ENCODE measurements at regions not wholly inside any gene's neighbourhood (a gene's known extent, or its start where the extent isn't known, plus 50 kb on each side); places are given as distances from the start of the nearest gene placed in this dataset.

DNA sequence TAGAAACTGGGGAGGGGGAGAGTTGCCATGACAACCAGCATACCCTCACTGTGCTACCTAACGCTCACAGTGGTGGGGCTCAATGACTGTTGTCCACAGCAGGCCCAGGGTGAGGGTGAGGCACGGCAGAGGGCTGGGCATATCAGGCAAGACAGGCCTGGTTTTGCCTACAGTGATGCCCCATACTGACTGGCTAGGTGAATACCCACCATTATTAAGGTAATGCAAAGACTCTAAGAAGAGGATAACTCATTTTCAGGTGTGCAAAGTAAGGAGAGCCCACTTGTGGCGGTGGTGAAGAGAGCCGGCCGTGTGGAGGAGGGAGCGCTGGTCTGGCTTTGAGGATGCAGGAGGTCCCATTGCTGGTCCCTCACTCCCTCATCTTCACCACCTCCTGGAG is 422.3 kb downstream of the FUT8 start (continued):
- TF ChIP-seq YY1 (IDR thresholded peaks at IDR 0.05; ENCODE audit: low read depth): no peak
- TF ChIP-seq TCF12 (IDR thresholded peaks at IDR 0.05): no peak
- no peak for TF ChIP-seq JUND (IDR thresholded peaks at IDR 0.05)
- TF ChIP-seq, protein P1, sequence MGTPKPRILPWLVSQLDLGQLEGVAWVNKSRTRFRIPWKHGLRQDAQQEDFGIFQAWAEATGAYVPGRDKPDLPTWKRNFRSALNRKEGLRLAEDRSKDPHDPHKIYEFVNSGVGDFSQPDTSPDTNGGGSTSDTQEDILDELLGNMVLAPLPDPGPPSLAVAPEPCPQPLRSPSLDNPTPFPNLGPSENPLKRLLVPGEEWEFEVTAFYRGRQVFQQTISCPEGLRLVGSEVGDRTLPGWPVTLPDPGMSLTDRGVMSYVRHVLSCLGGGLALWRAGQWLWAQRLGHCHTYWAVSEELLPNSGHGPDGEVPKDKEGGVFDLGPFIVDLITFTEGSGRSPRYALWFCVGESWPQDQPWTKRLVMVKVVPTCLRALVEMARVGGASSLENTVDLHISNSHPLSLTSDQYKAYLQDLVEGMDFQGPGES (IDR thresholded peaks at IDR 0.05; ENCODE audit: low read depth, low read length): no peak
- no peak for TF ChIP-seq TAF1 (IDR thresholded peaks at IDR 0.05; ENCODE audit: borderline replicate concordance, low read depth, low read length)
- TF ChIP-seq NFIC (IDR thresholded peaks at IDR 0.05; ENCODE audit: borderline replicate concordance): no peak
- TF ChIP-seq, protein P2, sequence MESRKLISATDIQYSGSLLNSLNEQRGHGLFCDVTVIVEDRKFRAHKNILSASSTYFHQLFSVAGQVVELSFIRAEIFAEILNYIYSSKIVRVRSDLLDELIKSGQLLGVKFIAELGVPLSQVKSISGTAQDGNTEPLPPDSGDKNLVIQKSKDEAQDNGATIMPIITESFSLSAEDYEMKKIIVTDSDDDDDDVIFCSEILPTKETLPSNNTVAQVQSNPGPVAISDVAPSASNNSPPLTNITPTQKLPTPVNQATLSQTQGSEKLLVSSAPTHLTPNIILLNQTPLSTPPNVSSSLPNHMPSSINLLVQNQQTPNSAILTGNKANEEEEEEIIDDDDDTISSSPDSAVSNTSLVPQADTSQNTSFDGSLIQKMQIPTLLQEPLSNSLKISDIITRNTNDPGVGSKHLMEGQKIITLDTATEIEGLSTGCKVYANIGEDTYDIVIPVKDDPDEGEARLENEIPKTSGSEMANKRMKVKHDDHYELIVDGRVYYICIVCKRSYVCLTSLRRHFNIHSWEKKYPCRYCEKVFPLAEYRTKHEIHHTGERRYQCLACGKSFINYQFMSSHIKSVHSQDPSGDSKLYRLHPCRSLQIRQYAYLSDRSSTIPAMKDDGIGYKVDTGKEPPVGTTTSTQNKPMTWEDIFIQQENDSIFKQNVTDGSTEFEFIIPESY (IDR thresholded peaks at IDR 0.05; ENCODE audit: borderline replicate concordance, low read depth): no peak
- no peak for TF ChIP-seq EZH2phosphoT487 (IDR thresholded peaks at IDR 0.05; ENCODE audit: borderline replicate concordance, low read depth)

DNA sequence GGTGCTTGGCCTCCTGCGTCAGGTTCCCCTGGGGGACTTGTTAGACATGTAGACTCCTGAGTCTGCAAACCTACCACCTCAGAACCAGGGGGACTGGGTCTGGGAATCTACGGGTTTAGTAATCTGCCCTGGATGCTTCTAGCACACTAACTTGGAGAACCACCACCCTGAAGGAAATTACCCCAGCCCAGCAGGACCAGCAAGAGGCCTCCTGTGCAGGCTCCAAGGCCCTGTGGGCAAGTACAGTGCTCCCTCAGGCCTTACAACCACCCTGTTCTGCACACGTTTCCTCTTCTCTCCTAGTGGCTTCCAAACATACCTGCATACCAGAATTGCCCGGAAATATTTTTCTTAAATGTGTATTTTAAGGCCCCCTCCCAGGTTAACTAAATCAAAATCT is 423.0 kb downstream of the FUT8 start:
- H3K4me2 ChIP-seq: no peak overlapping the region
- no peak overlapping the region for H3K4me3 ChIP-seq (ENCODE audit: low read depth in 2 of 2, low read length in 1 of 2)
- WGBS (ENCODE audit: low lambda C conversion rate): 47% methylated on average over 3 of the region's 4 CpGs
- no peak overlapping the region for H2AFZ ChIP-seq (ENCODE audit: low read depth)
- no peaks in the 10 kb centered on the region for H3K79me2 ChIP-seq (ENCODE audit: insufficient read depth)
- H3K36me3 ChIP-seq (replicated peaks in 1 of 2; ENCODE audit: control insufficient read depth in 1 of 2, insufficient read depth in 2 of 2, low read length in 1 of 2): no peaks in the 10 kb centered on the region
- no peak overlapping the region for H3K27ac ChIP-seq (ENCODE audit: low read depth in 2 of 2, low read length in 1 of 2)
- CTCF ChIA-PET: interaction anchor here (1.1 to 3.3 kb wide), 3 partner anchors 9 to 420 kb away, joined by 3 to 17 read pairs (median 4); no protein-coding TSS in a partner anchor
- H3F3A ChIP-seq (replicated peaks; ENCODE audit: insufficient read depth): no peaks in the 10 kb centered on the region
- peaks cover 0 to 3% of the 10 kb centered on the region in 2 experiments; a peak in 1 of 4 replicates for H3K4me1 ChIP-seq (ENCODE audit: control insufficient read depth in 1 of 2, insufficient read depth in 2 of 2, low read depth in 1 of 2, low read length in 1 of 2)
- TF ChIP-seq YY1 (IDR thresholded peaks at IDR 0.05; ENCODE audit: low read depth) (no peak), TEAD4 (IDR thresholded peaks at IDR 0.05; ENCODE audit: borderline replicate concordance, insufficient read depth) (no peak), RAD21 (IDR thresholded peaks at IDR 0.05; ENCODE audit: low read length) (no peak), ELF1 (IDR thresholded peaks at IDR 0.05) (no peak), EP300 (IDR thresholded peaks at IDR 0.05; ENCODE audit: borderline replicate concordance in 1 of 2, low read depth in 1 of 2, low read length in 1 of 2) (no peak), CHD2 (IDR thresholded peaks at IDR 0.05; ENCODE audit: low read length, partially characterized antibody) (no peak), SIN3A (IDR thresholded peaks at IDR 0.05; ENCODE audit: borderline replicate concordance, low read depth, low read length) (no peak), FOXJ3 (CRISPR knock-in tag; IDR thresholded peaks at IDR 0.05) (no peak), FOSL2 (IDR thresholded peaks at IDR 0.05; ENCODE audit: borderline replicate concordance, low read depth) (no peak), MEF2A (IDR thresholded peaks at IDR 0.05; ENCODE audit: borderline replicate concordance, low read depth) (no peak), RFX5 (IDR thresholded peaks at IDR 0.05; ENCODE audit: low read length) (no peak)
- TF ChIP-seq, protein P1 (IDR thresholded peaks at IDR 0.05; ENCODE audit: low read depth, low read length): no peak
- no peak for DNase-seq
- POLR2A ChIA-PET: no interaction called here
- no peaks in the 10 kb centered on the region; the same call in 1 of the 2 replicates for H3K27me3 ChIP-seq (ENCODE audit: insufficient read depth)
- H3K9ac ChIP-seq: no peak overlapping the region
- H4K20me1 ChIP-seq (ENCODE audit: insufficient read depth): no peaks in the 10 kb centered on the region
- H3K9me2 ChIP-seq: no peaks in the 10 kb centered on the region
- no peaks in the 10 kb centered on the region for H3K9me3 ChIP-seq

All from SK-N-SH (cell line).